ENCODE measurements at regions not wholly inside any gene's neighbourhood (a gene's known extent, or its start where the extent isn't known, plus 50 kb on each side); places are given as distances from the start of the nearest gene placed in this dataset.

- no peak for TF ChIP-seq CTCF (IDR thresholded peaks at IDR 0.05; ENCODE audit: borderline replicate concordance, extremely low read depth, insufficient read depth)
- no peak overlapping the region for H3K27ac ChIP-seq (ENCODE audit: low read depth in 2 of 2, low read length in 2 of 2)
- H3K9me3 ChIP-seq (ENCODE audit: control insufficient read depth in 2 of 3, insufficient read depth in 1 of 3, low read length in 3 of 3), result no peaks in the 10 kb centered on the region
- H3K4me1 ChIP-seq (ENCODE audit: control insufficient read depth in 2 of 3, insufficient read depth in 2 of 3, low read depth in 1 of 3, low read length in 3 of 3), result no peaks in the 10 kb centered on the region
- DNase-seq (no peak), FAIRE-seq (no peak)
- H3K27me3 ChIP-seq (ENCODE audit: control insufficient read depth, insufficient read depth, low read length), result no peaks in the 10 kb centered on the region
- no peaks in the 10 kb centered on the region for H3K36me3 ChIP-seq (ENCODE audit: control insufficient read depth in 2 of 3, insufficient read depth in 3 of 3, low read length in 3 of 3)
- intact Hi-C loops (cut with DNase I), result no loop called here
- H3K4me3 ChIP-seq (ENCODE audit: low read length in 3 of 3), result no peak overlapping the region
- no peak overlapping the region for H3K9ac ChIP-seq (ENCODE audit: low read length in 3 of 3)
Measured at GRCh38 chr21:38203229-38203628, 53.6 kb upstream of the KCNJ15 start.

GRCh38 chr21:38205940-38206339 is 50.9 kb upstream of the KCNJ15 start:
- H3K4me3 ChIP-seq (ENCODE audit: low read length in 3 of 3), result no peak overlapping the region
- peaks cover 0 to 3% (median 3%) of the 10 kb centered on the region in 3 donors for H3K9me3 ChIP-seq (ENCODE audit: control insufficient read depth in 2 of 3, insufficient read depth in 1 of 3, low read length in 3 of 3)
- no peaks in the 10 kb centered on the region for H3K4me1 ChIP-seq (ENCODE audit: control insufficient read depth in 2 of 3, insufficient read depth in 2 of 3, low read depth in 1 of 3, low read length in 3 of 3)
- no peaks in the 10 kb centered on the region for H3K27me3 ChIP-seq (ENCODE audit: control insufficient read depth, insufficient read depth, low read length)
- no peak for DNase-seq
- no peak overlapping the region for H3K27ac ChIP-seq (ENCODE audit: low read depth in 2 of 2, low read length in 2 of 2)
- FAIRE-seq, result no peak
- TF ChIP-seq CTCF (IDR thresholded peaks at IDR 0.05; ENCODE audit: borderline replicate concordance, extremely low read depth, insufficient read depth), result no peak
- H3K9ac ChIP-seq (ENCODE audit: low read length in 3 of 3), result no peak overlapping the region
- no peaks in the 10 kb centered on the region for H3K36me3 ChIP-seq (ENCODE audit: control insufficient read depth in 2 of 3, insufficient read depth in 3 of 3, low read length in 3 of 3)
- intact Hi-C loops (cut with DNase I), result no loop called here

- intact Hi-C loops (cut with DNase I), result no loop called here
- Histone ChIP-seq H3K27me3 (ENCODE audit: control insufficient read depth, insufficient read depth, low read length) (no peaks in the 10 kb centered on the region), H3K27ac (ENCODE audit: low read depth in 2 of 2, low read length in 2 of 2) (no peak overlapping the region), H3K4me3 (ENCODE audit: low read length in 3 of 3) (no peak overlapping the region), H3K9me3 (ENCODE audit: control insufficient read depth in 2 of 3, insufficient read depth in 1 of 3, low read length in 3 of 3) (peaks cover 0 to 3% (median 3%) of the 10 kb centered on the region in 3 donors), H3K36me3 (ENCODE audit: control insufficient read depth in 2 of 3, insufficient read depth in 3 of 3, low read length in 3 of 3) (no peaks in the 10 kb centered on the region), H3K4me1 (ENCODE audit: control insufficient read depth in 2 of 3, insufficient read depth in 2 of 3, low read depth in 1 of 3, low read length in 3 of 3) (no peaks in the 10 kb centered on the region), H3K9ac (ENCODE audit: low read length in 3 of 3) (no peak overlapping the region)
- FAIRE-seq, result no peak
- DNase-seq, result no peak
- no peak for TF ChIP-seq CTCF (IDR thresholded peaks at IDR 0.05; ENCODE audit: borderline replicate concordance, extremely low read depth, insufficient read depth)
Measured at GRCh38 chr21:38206646-38207045, 50.1 kb upstream of the KCNJ15 start.
